ENCODE measurements at regions not wholly inside any gene's neighbourhood (a gene's known extent, or its start where the extent isn't known, plus 50 kb on each side); places are given as distances from the start of the nearest gene placed in this dataset.
"Not testable (repeated sequence)": the region's sequence is repeated elsewhere in the genome, so short reads cannot be mapped to it uniquely, and the experiment has no call there.

- DNase-seq = no peak
Measured at GRCh38 chr5:23451156-23451555, 56.3 kb upstream of the PRDM9 start.

GRCh38 chr5:23450187-23450586, 57.2 kb upstream of the PRDM9 start:
- DNase-seq = no peak

- DNase-seq = no peak
Measured at GRCh38 chr5:23448627-23449026, 58.8 kb upstream of the PRDM9 start.

GRCh38 chr5:23446424-23446823, 61.0 kb upstream of the PRDM9 start:
- DNase-seq = no peak

- no peak for DNase-seq
Measured at GRCh38 chr5:23445573-23445972, 61.8 kb upstream of the PRDM9 start.

GRCh38 chr5:23440703-23441102, 66.7 kb upstream of the PRDM9 start:
- peak; percentile 62 for DNase-seq

GRCh38 chr5:23437011-23437410, 70.4 kb upstream of the PRDM9 start:
- DNase-seq = peak; percentile 65

- DNase-seq = peak; percentile 27
Measured at GRCh38 chr5:23433534-23434315, 73.7 kb upstream of the PRDM9 start.

GRCh38 chr5:23428705-23429104, 78.7 kb upstream of the PRDM9 start:
- DNase-seq = no peak

GRCh38 chr5:23420214-23420613, 87.2 kb upstream of the PRDM9 start:
- not testable (repeated sequence) for DNase-seq

GRCh38 chr5:23419115-23419514, 88.3 kb upstream of the PRDM9 start:
- peak; percentile 98 for DNase-seq

GRCh38 chr5:23412515-23412914, 94.9 kb upstream of the PRDM9 start:
- no peak for DNase-seq

- DNase-seq = peak; percentile 48
Measured at GRCh38 chr5:23411994-23412393, 95.4 kb upstream of the PRDM9 start.

GRCh38 chr5:23411200-23411599, 96.2 kb upstream of the PRDM9 start:
- peak; percentile 70 for DNase-seq

- DNase-seq = peak; percentile 68
Measured at GRCh38 chr5:23410775-23411174, 96.6 kb upstream of the PRDM9 start.

- DNase-seq = peak; percentile 27
Measured at GRCh38 chr5:23405316-23406068, 101.9 kb upstream of the PRDM9 start.

GRCh38 chr5:23402585-23402984, 104.8 kb upstream of the PRDM9 start:
- DNase-seq = no peak

- no peak for DNase-seq
Measured at GRCh38 chr5:23400951-23401350, 106.5 kb upstream of the PRDM9 start.

- no peak for DNase-seq
Measured at GRCh38 chr5:23396346-23396745, 111.1 kb upstream of the PRDM9 start.

- peak; percentile 97 for DNase-seq
Measured at GRCh38 chr5:23389291-23390101, 117.9 kb upstream of the PRDM9 start.

GRCh38 chr5:23385036-23385435, 122.4 kb upstream of the PRDM9 start:
- DNase-seq = no peak

GRCh38 chr5:23372177-23372576, 135.2 kb upstream of the PRDM9 start:
- DNase-seq = no peak

GRCh38 chr5:23368393-23368792, 139.0 kb upstream of the PRDM9 start:
- no peak for DNase-seq

All from NCI-H69 (cell line).